Small intestine (tissue), 7 donors: ENCODE measurements at regions not wholly inside any gene's neighbourhood (a gene's known extent, or its start where the extent isn't known, plus 50 kb on each side); places are given as distances from the start of the nearest gene placed in this dataset.

Experiments used
- DNase-seq, 2 donors: peaks; one replicate each; pipeline versions ENCODE4 v3.0.0 to v3.0.0-alpha.2; 2013
- FAIRE-seq: peaks from 2 replicates; lab custom pipeline; 2012; peaks lifted over from hg19 to GRCh38; lab: Jason Lieb, UNC
- H3K27ac ChIP-seq, 3 donors: one replicate each; pipeline ENCODE4 v1.5.1; 2013; ENCODE audit warnings: low read length in 2 of 3, mild to moderate bottlenecking in 2 of 3, control low read depth in 1 of 3, inconsistent platforms in 1 of 3, low read depth in 1 of 3, moderate library complexity in 1 of 3
- H3K27me3 ChIP-seq, 3 donors: one replicate each; pipeline ENCODE4 v1.6.1; 2013; ENCODE audit warnings: low read length in 3 of 3, inconsistent platforms in 1 of 3; ENCODE audit not compliant: control insufficient read depth in 3 of 3, insufficient read depth in 3 of 3
- H3K36me3 ChIP-seq, 3 donors: one replicate each; pipeline ENCODE4 v1.6.1; 2013; ENCODE audit warnings: low read length in 3 of 3, inconsistent platforms in 1 of 3, low read depth in 1 of 3, mild to moderate bottlenecking in 1 of 3, moderate library complexity in 1 of 3; ENCODE audit not compliant: control insufficient read depth in 3 of 3, insufficient read depth in 2 of 3
- H3K4me1 ChIP-seq, 3 donors: one replicate each; pipeline ENCODE4 v1.6.1; 2013; ENCODE audit warnings: low read length in 2 of 3, inconsistent platforms in 1 of 3, low read depth in 1 of 3, mild to moderate bottlenecking in 1 of 3, moderate library complexity in 1 of 3; ENCODE audit not compliant: control insufficient read depth in 3 of 3, insufficient read depth in 2 of 3
- H3K4me3 ChIP-seq, 3 donors: one replicate each; pipeline ENCODE4 v1.5.1; 2013; ENCODE audit warnings: low read length in 3 of 3, control low read depth in 1 of 3, inconsistent platforms in 1 of 3, low read depth in 1 of 3, mild to moderate bottlenecking in 1 of 3, moderate library complexity in 1 of 3
- H3K9me3 ChIP-seq, 2 donors: one replicate each; pipeline ENCODE4 v1.6.1; 2013; ENCODE audit warnings: low read depth in 1 of 2, low read length in 1 of 2; ENCODE audit not compliant: control insufficient read depth in 2 of 2, insufficient read depth in 1 of 2
- WGBS, 3 donors: extraction: QIAGEN DNeasy Blood & Tissue Kit; methylation state at CpG; one replicate each; pipeline ENCODE4 v1.1.7; 2013; 5-methylcytosine and 5-hydroxymethylcytosine counted together
- donor health status: healthy with polysubstance abuse.
- donor health status: control.
- donor health status: control.
- donor health status: Bipolar disorder and iron deficiency.
- donor health status: healthy.

GRCh38 chr16:73290258-73290657, 242.3 kb upstream of the ZFHX3 start:
- H3K4me3 ChIP-seq: no peak overlapping the region
- FAIRE-seq (no peak), DNase-seq (no peak)
- no peaks in the 10 kb centered on the region for H3K36me3 ChIP-seq
- WGBS, 3 donors: 36 to 84% (median 44%) methylated on average over 1 of the region's 1 CpG
- H3K9me3 ChIP-seq: no peaks in the 10 kb centered on the region
- no peaks in the 10 kb centered on the region for H3K4me1 ChIP-seq
- H3K27me3 ChIP-seq: peaks cover 0 to 12% (median 2%) of the 10 kb centered on the region in 3 donors
- no peak overlapping the region for H3K27ac ChIP-seq

- no peaks in the 10 kb centered on the region for H3K9me3 ChIP-seq
- 64 to 80% (median 64%) methylated on average over 4 of the region's 4 CpGs for WGBS, 3 donors
- no peak overlapping the region for H3K27ac ChIP-seq
- DNase-seq (no peak), FAIRE-seq (no peak)
- no peaks in the 10 kb centered on the region for H3K4me1 ChIP-seq
- no peak overlapping the region for H3K4me3 ChIP-seq
- peaks cover 0 to 12% (median 2%) of the 10 kb centered on the region in 3 donors for H3K27me3 ChIP-seq
- no peaks in the 10 kb centered on the region for H3K36me3 ChIP-seq
Measured at GRCh38 chr16:73289232-73289631, 241.3 kb upstream of the ZFHX3 start.

- Histone ChIP-seq H3K27me3 (peaks cover 0 to 12% (median 2%) of the 10 kb centered on the region in 3 donors), H3K4me3 (no peak overlapping the region), H3K9me3 (no peaks in the 10 kb centered on the region), H3K27ac (no peak overlapping the region), H3K4me1 (no peaks in the 10 kb centered on the region), H3K36me3 (no peaks in the 10 kb centered on the region)
- DNase-seq (no peak), FAIRE-seq (no peak)
- 78 to 92% (median 90%) methylated on average over 21 of the region's 21 CpGs for WGBS, 3 donors
Measured at GRCh38 chr16:73288520-73288919, 240.6 kb upstream of the ZFHX3 start.

- no peaks in the 10 kb centered on the region for H3K36me3 ChIP-seq
- no peak overlapping the region for H3K4me3 ChIP-seq
- no peaks in the 10 kb centered on the region for H3K9me3 ChIP-seq
- FAIRE-seq (no peak), DNase-seq (no peak)
- H3K27ac ChIP-seq: no peak overlapping the region
- peaks cover 0 to 12% (median 2%) of the 10 kb centered on the region in 3 donors for H3K27me3 ChIP-seq
- 60 to 72% (median 69%) methylated on average over 9 to 10 of the region's 10 CpGs for WGBS, 3 donors
- H3K4me1 ChIP-seq: no peaks in the 10 kb centered on the region
Measured at GRCh38 chr16:73287859-73288405, 240.0 kb upstream of the ZFHX3 start.

GRCh38 chr16:73286346-73287267, 238.7 kb upstream of the ZFHX3 start:
- Histone ChIP-seq H3K27me3 (peaks cover 0 to 12% (median 2%) of the 10 kb centered on the region in 3 donors), H3K4me3 (no peak overlapping the region), H3K27ac (no peak overlapping the region), H3K36me3 (no peaks in the 10 kb centered on the region), H3K9me3 (no peaks in the 10 kb centered on the region), H3K4me1 (no peaks in the 10 kb centered on the region)
- no peak for FAIRE-seq
- no peak for DNase-seq
- WGBS, 3 donors: 85 to 87% (median 86%) methylated on average over 14 of the region's 14 CpGs

GRCh38 chr16:73285436-73286201, 237.7 kb upstream of the ZFHX3 start:
- Histone ChIP-seq H3K36me3 (no peaks in the 10 kb centered on the region), H3K27ac (no peak overlapping the region), H3K9me3 (no peaks in the 10 kb centered on the region), H3K4me1 (no peaks in the 10 kb centered on the region), H3K27me3 (peaks cover 0 to 12% (median 2%) of the 10 kb centered on the region in 3 donors), H3K4me3 (no peak overlapping the region)
- no peak for FAIRE-seq
- DNase-seq: no peak
- 72 to 83% (median 82%) methylated on average over 15 of the region's 15 CpGs for WGBS, 3 donors

- H3K27me3 ChIP-seq: no peaks in the 10 kb centered on the region
- FAIRE-seq (no peak), DNase-seq (no peak)
- H3K4me1 ChIP-seq: no peaks in the 10 kb centered on the region
- H3K9me3 ChIP-seq: peaks cover 0 to 2% of the 10 kb centered on the region in 2 donors
- H3K27ac ChIP-seq: no peak overlapping the region
- H3K4me3 ChIP-seq: no peak overlapping the region
- no peaks in the 10 kb centered on the region for H3K36me3 ChIP-seq
- whole genome bisulfite sequencing, 3 donors: 93 to 98% (median 94%) methylated on average over 2 of the region's 2 CpGs
Measured at GRCh38 chr16:73280388-73280787, 232.5 kb upstream of the ZFHX3 start.

- no peaks in the 10 kb centered on the region for H3K4me1 ChIP-seq
- no peaks in the 10 kb centered on the region for H3K27me3 ChIP-seq
- DNase-seq (no peak), FAIRE-seq (no peak)
- H3K27ac ChIP-seq: no peak overlapping the region
- H3K9me3 ChIP-seq: peaks cover 0 to 2% of the 10 kb centered on the region in 2 donors
- H3K4me3 ChIP-seq: no peak overlapping the region
- WGBS, 3 donors: 64 to 71% (median 65%) methylated on average over 3 of the region's 3 CpGs
- no peaks in the 10 kb centered on the region for H3K36me3 ChIP-seq
Measured at GRCh38 chr16:73279451-73279850, 231.5 kb upstream of the ZFHX3 start.
